K562 (cell line): ENCODE measurements at regions not wholly inside any gene's neighbourhood (a gene's known extent, or its start where the extent isn't known, plus 50 kb on each side); places are given as distances from the start of the nearest gene placed in this dataset.

Experiments
- ATAC-seq: fragments of 200-7000 bp; cut with Tn5 transposase; 3 replicates; pipeline ENCODE4 v1.9.1; 2020; ENCODE audit warnings: moderate library complexity
- BruUV-seq: library from RNA; stranded (reverse); fragments of 400-500 nt; replicated peaks from 2 replicates; lab custom pipeline; 2021; lab: Mats Ljungman, UMichigan
- CTCF ChIA-PET: fragments of 300-600 bp; formaldehyde crosslinking; extraction: SDS; loops from one replicate; lab custom pipeline; 2021; ENCODE audit warnings: low intra/inter-chr PET ratio; lab: Yijun Ruan, JAX
- POLR2A ChIA-PET: fragments of 300-600, 350-650 bp; sonication (Branson Sonifier 250); formaldehyde crosslinking; extraction: SDS; loops from one replicate; lab custom pipeline; 2021; ENCODE audit warnings: antibody characterized with exemption, inconsistent platforms; lab: Yijun Ruan, JAX
- DNase-seq, 4 experiments: peaks; one replicate each; pipeline versions ENCODE4 v3.0.0 to v3.0.0-alpha.2; 2011 to 2018; ENCODE audit warnings: low spot score in 3 of 4, mixed read lengths in 3 of 4; ENCODE audit errors: extremely low read depth in 1 of 4
- FAIRE-seq: peaks from 2 replicates; lab custom pipeline; 2011; peaks lifted over from hg19 to GRCh38; lab: Jason Lieb, UNC
- H2AFZ ChIP-seq: 2 replicates; pipeline ENCODE4 v1.6.0; 2011; ENCODE audit warnings: low read depth, low read length, control low read depth, inconsistent platforms
- H3K27ac ChIP-seq: fragments of 200-600 bp; 3 replicates; pipeline ENCODE4 v1.8.0; 2011; ENCODE audit warnings: low read depth, mild to moderate bottlenecking, control low read depth, inconsistent platforms, low read length, moderate library complexity, mixed read lengths; ENCODE audit errors: extremely low read depth
- H3K27me3 ChIP-seq, 2 experiments: fragments of 300-600 bp in 1 of 2; 2 replicates in 1 of 2; 3 replicates in 1 of 2; pipeline versions ENCODE4 v1.6.0 to v1.8.0; 2011; ENCODE audit warnings: inconsistent platforms in 2 of 2, low read length in 2 of 2, mild to moderate bottlenecking in 1 of 2, mixed read lengths in 1 of 2, moderate library complexity in 1 of 2; ENCODE audit not compliant: control insufficient read depth in 2 of 2, insufficient read depth in 2 of 2
- H3K36me3 ChIP-seq: fragments of 300-600 bp; 3 replicates; pipeline ENCODE4 v1.8.0; 2011; ENCODE audit warnings: mild to moderate bottlenecking, low read length, inconsistent platforms; ENCODE audit not compliant: control insufficient read depth, insufficient read depth
- H3K4me1 ChIP-seq, 2 experiments: fragments of 200-600 bp in 1 of 2; replicated peaks in 1 of 2; 2 replicates in 1 of 2; 3 replicates in 1 of 2; pipeline versions ENCODE4 v1.5.1 to v1.8.0; 2011; ENCODE audit warnings: inconsistent platforms in 2 of 2, low read length in 2 of 2, mild to moderate bottlenecking in 1 of 2, mixed read lengths in 1 of 2, moderate library complexity in 1 of 2; ENCODE audit not compliant: control insufficient read depth in 2 of 2, insufficient read depth in 2 of 2
- H3K4me2 ChIP-seq: 2 replicates; pipeline ENCODE4 v1.6.1; 2011; ENCODE audit warnings: low read length, control low read depth, inconsistent platforms, mixed read lengths; ENCODE audit not compliant: insufficient read depth
- H3K4me3 ChIP-seq: fragments of 200-600 bp; sonication (generic), shearing (Covaris generic); 2 replicates; pipeline ENCODE4 v1.5.1; 2016; ENCODE audit warnings: control low read depth, inconsistent platforms
- H3K79me2 ChIP-seq: fragments of 200-600 bp; 3 replicates; pipeline ENCODE4 v1.8.0; 2011; ENCODE audit warnings: low read length, inconsistent platforms; ENCODE audit not compliant: control insufficient read depth, insufficient read depth
- H3K9ac ChIP-seq, 2 experiments: 2 replicates each; pipeline versions ENCODE4 v1.6.0 to v1.6.1; 2011; ENCODE audit warnings: low read depth in 2 of 2, low read length in 2 of 2, control low read depth in 1 of 2, inconsistent platforms in 1 of 2, mild to moderate bottlenecking in 1 of 2, mixed read lengths in 1 of 2; ENCODE audit not compliant: insufficient read depth in 1 of 2
- H3K9me1 ChIP-seq: one replicate; pipeline ENCODE4 v1.6.0; 2011; ENCODE audit warnings: inconsistent platforms, mild to moderate bottlenecking, low read length, moderate library complexity; ENCODE audit not compliant: control insufficient read depth, insufficient read depth
- H3K9me3 ChIP-seq: replicated peaks from 2 replicates; pipeline ENCODE4 v1.5.1; 2011; ENCODE audit warnings: low read depth, low read length, inconsistent platforms; ENCODE audit not compliant: control insufficient read depth, insufficient read depth
- H4K20me1 ChIP-seq: replicated peaks from 2 replicates; pipeline ENCODE4 v1.6.1; 2011; ENCODE audit warnings: low read length, inconsistent platforms, mixed read lengths; ENCODE audit not compliant: control insufficient read depth, insufficient read depth
- ADNP ChIP-seq: fragments of 200-800 bp; sonication (Bioruptor generic); IDR thresholded peaks from 2 replicates; pipeline ENCODE4 v1.6.1; 2016; ENCODE audit warnings: missing genetic modification characterization, missing compliant biosample characterization
- NR4A1 ChIP-seq, 2 experiments: fragments of 250-450 bp in 1 of 2; fragments of 450-650 bp in 1 of 2; sonication (Bioruptor Pico) in 1 of 2; IDR thresholded peaks; 2 replicates each; pipeline versions ENCODE4 v1.4.0 to v1.6.1; 2016 to 2020; ENCODE audit warnings: mild to moderate bottlenecking in 2 of 2, missing compliant biosample characterization in 1 of 2, missing genetic modification characterization in 1 of 2, moderate library complexity in 1 of 2
- SOX6 ChIP-seq: fragments of 450-650 bp; IDR thresholded peaks from 2 replicates; pipeline ENCODE4 v1.6.1; 2014; ENCODE audit warnings: mild to moderate bottlenecking
- WGBS: fragments of 100-300 bp; shearing (Covaris generic); methylation state at CpG from one replicate; pipeline ENCODE4 v1.1.6; 2016; ENCODE audit warnings: low coverage, mixed read lengths; ENCODE audit not compliant: insufficient coverage; ENCODE audit errors: missing lambda C conversion rate; 5-methylcytosine and 5-hydroxymethylcytosine counted together
- in situ Hi-C: fragments of 300-500 bp; cut with MboI; formaldehyde crosslinking; loops from 4 replicates; pipeline ENCODE4 v1.15.0; 2018; ENCODE audit warnings: inconsistent platforms, mixed read lengths
- intact Hi-C: fragments of 100-400 bp; cut with micrococcal nuclease; formaldehyde crosslinking; loops from 2 replicates; pipeline ENCODE4 v1.14.2; 2022
- TF ChIP-seq, protein P1 (sequence below): fragments of 450-650 bp; formaldehyde crosslinking; IDR thresholded peaks from 2 replicates; pipeline ENCODE4 v1.4.0; 2020; ENCODE audit warnings: mild to moderate bottlenecking, mixed read lengths
- TF ChIP-seq, protein P2 (sequence below): sonication (generic); formaldehyde crosslinking; IDR thresholded peaks from 2 replicates; pipeline ENCODE4 v1.5.0; 2020; ENCODE audit warnings: missing genetic modification reagents

DNA sequence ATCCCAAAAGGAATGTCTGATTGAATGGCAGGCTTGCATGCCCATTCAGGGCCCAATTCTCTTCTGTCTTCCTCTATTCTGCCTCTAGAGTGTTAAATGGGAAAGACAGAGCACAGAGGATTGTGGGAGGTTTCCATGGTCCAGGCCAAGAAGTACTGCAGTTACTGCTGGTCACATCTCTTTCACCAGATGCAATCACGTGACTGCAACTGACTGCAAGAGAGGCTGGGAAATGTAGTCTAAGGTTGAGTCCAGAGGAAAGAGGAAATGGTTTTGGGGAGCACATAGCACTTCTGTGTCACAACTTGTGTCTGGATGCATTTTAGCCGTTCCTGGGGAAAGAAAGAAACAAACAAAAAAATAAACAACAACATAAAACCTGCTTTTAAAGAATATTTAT, 336.4 kb upstream of the BTBD3 start:
- no peaks in the 10 kb centered on the region for H3K79me2 ChIP-seq
- H3K27ac ChIP-seq, result no peak overlapping the region
- no peaks in the 10 kb centered on the region; the same call in 1 of the 2 replicates for H3K9me3 ChIP-seq
- intact Hi-C loops, result no loop called here
- no peak overlapping the region for H2AFZ ChIP-seq
- BruUV-seq, result no TSS peak
- TF ChIP-seq ADNP (tag) (no peak), NR4A1 (CRISPR knock-in tag; IDR thresholded peaks at IDR 0.05) (no peak), NR4A1 (tag; IDR thresholded peaks at IDR 0.05) (no peak), SOX6 (no peak)
- TF ChIP-seq, protein P1, sequence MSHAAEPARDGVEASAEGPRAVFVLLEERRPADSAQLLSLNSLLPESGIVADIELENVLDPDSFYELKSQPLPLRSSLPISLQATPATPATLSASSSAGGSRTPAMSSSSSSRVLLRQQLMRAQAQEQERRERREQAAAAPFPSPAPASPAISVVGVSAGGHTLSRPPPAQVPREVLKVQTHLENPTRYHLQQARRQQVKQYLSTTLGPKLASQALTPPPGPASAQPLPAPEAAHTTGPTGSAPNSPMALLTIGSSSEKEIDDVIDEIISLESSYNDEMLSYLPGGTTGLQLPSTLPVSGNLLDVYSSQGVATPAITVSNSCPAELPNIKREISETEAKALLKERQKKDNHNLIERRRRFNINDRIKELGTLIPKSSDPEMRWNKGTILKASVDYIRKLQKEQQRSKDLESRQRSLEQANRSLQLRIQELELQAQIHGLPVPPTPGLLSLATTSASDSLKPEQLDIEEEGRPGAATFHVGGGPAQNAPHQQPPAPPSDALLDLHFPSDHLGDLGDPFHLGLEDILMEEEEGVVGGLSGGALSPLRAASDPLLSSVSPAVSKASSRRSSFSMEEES (CRISPR knock-in tag), result peak; percentile 79
- TF ChIP-seq, protein P2, sequence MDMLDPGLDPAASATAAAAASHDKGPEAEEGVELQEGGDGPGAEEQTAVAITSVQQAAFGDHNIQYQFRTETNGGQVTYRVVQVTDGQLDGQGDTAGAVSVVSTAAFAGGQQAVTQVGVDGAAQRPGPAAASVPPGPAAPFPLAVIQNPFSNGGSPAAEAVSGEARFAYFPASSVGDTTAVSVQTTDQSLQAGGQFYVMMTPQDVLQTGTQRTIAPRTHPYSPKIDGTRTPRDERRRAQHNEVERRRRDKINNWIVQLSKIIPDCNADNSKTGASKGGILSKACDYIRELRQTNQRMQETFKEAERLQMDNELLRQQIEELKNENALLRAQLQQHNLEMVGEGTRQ, result peak; percentile 32; the same call in 1 of the 2 replicates
- H3K9me1 ChIP-seq, result no peaks in the 10 kb centered on the region
- H3K36me3 ChIP-seq, result no peaks in the 10 kb centered on the region
- DNase-seq (peak in 1 of 4 experiments; percentile 2), FAIRE-seq (no peak), ATAC-seq (no peak)
- H3K4me3 ChIP-seq, result no peak overlapping the region
- no peak overlapping the region for H3K4me2 ChIP-seq
- POLR2A ChIA-PET, result no interaction called here
- in situ Hi-C loops, result no loop called here
- H4K20me1 ChIP-seq, result no peaks in the 10 kb centered on the region
- CTCF ChIA-PET, result no interaction called here
- H3K4me1 ChIP-seq, result no peaks in the 10 kb centered on the region
- no peaks in the 10 kb centered on the region for H3K27me3 ChIP-seq
- 0% methylated on average over 2 of the region's 2 CpGs for WGBS
- no peak overlapping the region for H3K9ac ChIP-seq
